GM21367 (cell line): ENCODE measurements at regions not wholly inside any gene's neighbourhood (a gene's known extent, or its start where the extent isn't known, plus 50 kb on each side); places are given as distances from the start of the nearest gene placed in this dataset.
"Not testable (repeated sequence)": the region's sequence is repeated elsewhere in the genome, so short reads cannot be mapped to it uniquely, and the experiment has no call there.

Source experiments
- ATAC-seq: cut with Tn5 transposase; IDR thresholded peaks from one replicate; pipeline ENCODE4 v1.9.1; 2021; ENCODE audit not compliant: unreplicated experiment

DNA sequence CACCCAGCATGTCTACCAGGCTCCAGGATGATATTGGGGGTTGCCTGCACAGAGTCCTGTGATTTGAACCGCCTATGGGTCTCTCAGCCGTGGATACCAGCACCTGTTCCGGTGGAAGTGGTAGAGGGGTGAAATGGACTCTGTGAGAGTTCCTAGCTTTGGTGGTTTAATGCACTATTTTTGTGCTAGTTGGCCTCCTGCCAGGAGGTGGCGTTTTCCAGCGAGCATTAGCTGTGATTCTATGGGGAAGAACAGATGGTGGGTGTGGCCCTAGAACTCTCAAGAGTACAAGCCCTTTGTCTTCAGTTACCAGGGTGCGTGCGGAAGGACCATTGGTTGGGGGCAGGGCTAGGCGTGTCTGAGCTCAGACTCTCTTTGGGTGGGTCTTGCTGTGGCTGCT is 316.9 kb upstream of the AMOT start:
- no peak for ATAC-seq

DNA sequence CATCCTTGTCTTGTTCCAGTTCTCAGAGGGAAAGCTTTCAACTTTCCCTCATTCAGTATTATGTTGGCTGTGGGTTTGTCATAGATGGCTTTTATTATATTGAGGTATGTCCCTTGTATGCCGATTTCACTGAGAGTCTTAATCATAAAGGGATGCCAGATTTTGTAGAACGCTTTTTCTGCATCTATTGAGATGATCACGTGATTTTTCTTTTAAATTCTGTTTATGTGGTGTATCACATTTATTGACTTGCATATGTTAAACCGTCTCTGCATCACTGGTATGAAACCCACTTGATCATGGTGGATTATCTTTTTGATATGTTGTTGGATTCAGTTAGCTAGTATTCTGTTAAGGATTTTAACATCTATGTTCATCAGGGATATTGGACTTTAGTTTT is 313.7 kb upstream of the AMOT start:
- not testable (repeated sequence) for ATAC-seq

DNA sequence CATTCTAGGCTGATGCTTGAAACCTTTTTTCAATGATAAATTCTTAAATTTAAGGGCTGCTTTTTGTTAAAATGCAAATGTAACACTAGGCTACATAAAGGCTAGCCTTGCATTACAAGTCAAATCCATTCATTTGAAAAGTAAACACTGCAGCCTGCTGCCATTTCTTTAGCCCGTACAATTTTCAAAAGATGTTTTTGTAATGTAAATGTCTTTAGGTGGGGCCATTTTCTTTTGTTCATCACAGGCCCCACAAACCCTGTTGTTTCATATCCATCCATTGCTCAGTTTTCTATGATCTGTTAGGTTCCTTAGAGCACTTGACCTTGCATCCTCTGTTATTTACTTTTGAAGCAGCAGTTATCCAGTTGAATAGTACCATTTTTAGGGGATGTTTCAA is 296.2 kb upstream of the AMOT start:
- ATAC-seq: no peak

DNA sequence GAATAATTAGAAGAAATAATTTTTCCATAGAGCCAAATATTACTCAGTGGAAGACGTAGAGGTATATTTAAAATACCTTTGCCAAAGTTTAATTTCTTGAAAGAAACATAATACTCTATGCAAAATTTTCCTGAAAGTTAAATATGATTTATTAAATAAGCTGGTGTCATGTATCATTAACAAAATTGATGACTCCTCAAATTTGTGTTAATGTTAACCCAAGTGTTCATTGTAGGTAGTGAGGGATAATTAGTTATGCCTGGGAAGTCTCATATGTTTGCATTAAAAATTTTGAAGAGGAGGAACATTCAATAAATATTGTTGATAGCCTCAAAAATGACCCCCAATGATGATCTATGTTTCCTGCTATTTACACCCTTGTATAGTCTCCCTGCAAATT is 292.7 kb upstream of the AMOT start:
- ATAC-seq: no peak

DNA sequence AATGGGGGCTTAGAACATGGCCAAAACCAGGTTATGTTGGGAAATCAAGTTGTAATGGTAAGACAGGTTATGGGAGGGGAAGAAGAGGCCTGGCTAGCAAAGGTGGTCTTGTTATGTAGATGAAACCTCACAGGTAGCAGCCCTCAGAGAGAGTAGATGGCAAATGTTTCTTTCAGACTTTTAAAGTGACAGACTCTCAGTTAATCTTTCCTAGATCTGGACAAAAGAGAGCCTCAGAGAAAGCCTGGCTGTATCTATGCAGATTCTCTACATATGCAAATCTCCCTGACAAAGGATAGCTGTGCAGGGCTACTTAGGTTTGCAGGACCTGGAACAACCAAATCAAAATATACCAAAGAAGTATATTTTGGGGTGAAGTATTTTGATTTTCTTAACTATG is 284.1 kb upstream of the AMOT start:
- no peak for ATAC-seq

DNA sequence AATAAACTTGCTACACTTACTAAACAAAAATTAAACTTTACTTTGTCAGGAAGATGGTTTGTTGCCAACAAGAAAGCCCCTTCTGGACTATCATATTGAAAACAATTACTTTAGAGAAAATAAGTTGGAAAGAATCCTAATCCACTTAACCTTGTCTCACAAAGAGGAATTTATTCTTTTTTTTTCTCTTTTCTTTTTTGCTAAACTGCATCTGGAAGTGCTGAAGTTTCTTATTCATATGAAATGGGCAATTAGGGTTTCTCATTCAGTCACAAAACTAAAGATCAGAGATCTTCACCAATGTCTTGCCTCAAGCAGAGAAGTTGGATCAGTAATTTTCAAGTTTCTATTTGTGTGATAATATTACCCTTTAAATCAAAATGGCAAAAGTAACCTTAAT is 234.9 kb upstream of the AMOT start:
- ATAC-seq: no peak

DNA sequence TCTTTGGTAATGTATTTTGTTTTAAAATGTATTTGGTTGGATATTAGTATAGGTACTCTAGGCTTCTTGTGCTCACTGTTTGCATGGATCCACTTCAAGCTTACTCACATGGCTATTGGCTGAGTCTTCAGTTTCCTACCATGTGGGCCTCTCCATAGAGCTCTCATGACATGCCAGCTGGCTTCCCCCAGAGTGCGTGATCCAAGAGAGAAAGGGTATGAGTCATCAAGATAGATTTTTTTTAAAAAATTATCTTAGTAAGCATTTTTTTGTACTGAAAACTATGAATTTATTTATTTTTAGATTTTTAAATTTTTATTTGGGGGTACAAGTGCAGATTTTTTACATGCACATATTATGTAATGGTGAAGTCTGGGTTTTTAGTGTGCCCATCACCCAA is 219.1 kb upstream of the AMOT start:
- no peak for ATAC-seq

DNA sequence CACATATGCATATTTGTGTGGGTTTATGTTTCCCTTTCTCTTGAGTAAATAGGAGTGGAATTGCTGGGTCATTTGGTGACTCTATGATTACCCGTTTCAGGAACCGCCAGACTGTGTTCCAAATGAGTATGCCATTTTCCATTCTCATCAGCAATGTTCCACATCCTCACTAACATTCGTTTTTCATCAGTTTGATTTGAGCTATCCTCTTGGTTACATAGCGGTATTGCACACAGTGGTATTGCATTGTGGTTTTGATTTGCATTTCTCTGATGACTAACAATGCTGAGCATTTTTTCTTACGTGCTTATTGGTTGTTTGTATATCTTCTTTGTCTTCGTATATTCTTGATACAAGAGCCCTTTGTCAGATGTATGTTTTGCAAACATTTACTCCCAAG is 218.0 kb upstream of the AMOT start:
- no peak for ATAC-seq

DNA sequence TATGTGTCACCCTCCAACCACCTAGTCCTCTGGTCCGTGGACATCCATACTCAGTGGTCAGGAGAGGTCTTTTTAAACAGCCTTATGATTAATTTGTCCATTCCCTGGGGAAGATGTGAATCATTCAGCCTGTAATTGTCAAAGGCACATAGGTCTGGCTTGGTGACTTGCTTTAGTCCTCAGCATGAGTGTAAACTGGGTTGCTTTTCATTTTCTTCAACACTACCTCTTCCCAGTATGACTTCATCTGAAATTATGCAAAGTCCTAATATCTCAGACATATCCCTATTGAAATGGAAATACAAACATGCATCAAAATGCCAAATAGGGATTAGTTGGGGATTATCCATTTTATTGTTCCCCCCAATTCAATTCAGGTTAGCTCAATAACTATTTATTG is 208.3 kb upstream of the AMOT start:
- ATAC-seq: no peak

DNA sequence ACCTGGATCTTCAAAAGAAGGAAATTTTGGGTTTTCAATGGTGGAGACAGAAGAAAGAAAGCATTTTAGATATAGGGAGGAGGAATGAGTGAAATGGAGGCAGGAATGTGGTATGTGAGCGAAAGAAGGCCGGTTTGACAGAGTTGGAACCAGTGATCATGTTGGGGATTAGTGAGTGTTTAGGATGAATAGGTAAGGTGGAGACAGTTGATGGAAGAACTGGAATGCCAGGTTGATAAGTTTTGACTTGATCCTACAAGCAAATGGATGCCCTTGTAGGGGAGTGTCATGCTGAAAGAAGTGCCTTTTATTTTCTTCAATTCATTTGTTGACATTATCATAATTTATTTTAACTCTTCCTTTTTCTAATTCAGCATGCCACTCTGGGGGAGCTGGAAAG is 207.8 kb upstream of the AMOT start:
- no peak for ATAC-seq

DNA sequence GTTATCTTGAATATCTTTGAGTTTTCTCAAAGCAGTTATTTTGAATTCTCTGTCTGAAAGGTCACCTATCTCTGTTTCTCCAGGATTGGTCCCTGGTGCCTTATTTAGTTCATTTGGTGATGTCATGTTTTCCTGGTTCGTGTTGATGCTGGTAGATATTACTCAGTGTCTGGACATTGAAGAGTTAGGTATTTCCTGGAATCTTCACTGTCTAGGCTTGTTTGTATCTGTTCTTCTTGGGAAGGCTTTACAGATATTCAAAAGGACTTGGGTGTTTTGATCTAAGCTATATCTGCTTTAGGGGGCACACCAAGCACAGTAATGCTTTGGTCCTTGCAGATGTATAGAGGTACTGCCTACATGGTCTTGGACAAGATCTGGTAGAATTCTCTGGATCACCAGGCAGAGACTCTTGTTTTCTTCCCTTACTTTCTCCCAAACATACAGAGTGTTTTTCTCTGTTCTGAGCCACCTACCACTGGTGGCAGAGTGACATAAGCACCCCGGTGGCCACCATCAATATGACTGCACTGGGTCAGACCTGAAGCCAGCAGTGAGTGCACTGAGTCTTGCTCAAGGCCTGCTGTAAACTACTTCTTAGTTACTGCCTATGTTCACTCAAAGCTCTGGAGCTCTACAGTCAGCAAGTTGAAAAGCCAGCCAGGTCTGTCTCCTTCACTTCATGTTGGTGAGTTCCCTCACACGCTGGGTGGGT is 193.5 kb upstream of the AMOT start:
- no peak for ATAC-seq

DNA sequence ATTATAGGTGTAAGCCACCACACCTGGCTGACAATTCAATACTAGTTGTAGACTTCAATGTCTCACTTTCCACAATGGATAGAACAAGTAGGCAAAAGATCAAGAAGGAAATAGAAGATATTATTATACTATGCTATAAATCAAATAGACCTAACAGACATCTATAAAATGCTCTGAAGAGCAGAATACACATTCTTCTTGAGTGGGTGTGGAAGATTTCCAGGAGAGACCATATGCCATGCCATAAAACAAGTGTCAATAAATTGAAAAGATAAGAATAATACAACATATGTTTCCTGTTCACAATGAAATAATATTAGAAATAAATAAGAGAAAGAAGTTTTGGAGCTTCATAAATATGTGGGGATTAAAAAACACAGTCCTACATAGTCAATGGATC is 179.3 kb upstream of the AMOT start:
- no peak for ATAC-seq

DNA sequence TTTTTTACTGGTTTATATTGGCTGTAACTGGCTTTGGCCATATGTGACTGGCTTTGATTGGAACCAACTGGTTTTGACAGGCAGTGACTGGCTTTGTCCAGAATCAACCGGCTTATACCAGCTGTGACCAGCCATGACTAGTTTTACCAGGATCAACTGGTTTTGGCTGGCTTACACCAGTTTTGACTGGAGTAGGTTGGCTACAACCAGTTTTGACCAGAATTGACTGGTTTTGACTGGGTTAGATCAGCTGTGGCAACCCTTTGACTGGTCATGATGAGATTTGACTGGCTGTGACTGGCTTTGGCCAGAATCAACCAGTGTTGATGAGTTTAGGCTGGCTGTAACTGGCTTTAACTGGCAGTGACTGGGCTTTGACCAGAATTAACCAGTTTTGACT is 169.2 kb upstream of the AMOT start:
- no peak for ATAC-seq

DNA sequence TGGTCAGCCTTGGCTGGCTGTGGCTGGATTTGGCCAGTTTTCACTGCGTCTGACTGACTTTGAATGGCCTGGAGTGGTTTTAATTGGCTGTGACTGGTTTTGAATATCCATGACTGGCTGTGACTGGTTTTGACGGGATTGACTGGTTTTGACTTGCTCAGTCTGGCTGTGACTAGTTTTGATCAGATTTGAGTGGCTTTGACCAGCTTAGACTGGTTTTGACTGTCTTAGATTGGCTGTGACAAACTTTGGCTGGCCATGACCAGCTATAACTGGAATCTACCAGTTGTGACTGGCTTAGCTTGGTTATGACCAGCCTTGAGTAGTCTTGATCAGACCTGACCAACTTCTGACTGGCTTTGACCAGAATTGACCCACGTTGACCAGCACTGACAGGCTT is 168.4 kb upstream of the AMOT start:
- ATAC-seq: no peak

DNA sequence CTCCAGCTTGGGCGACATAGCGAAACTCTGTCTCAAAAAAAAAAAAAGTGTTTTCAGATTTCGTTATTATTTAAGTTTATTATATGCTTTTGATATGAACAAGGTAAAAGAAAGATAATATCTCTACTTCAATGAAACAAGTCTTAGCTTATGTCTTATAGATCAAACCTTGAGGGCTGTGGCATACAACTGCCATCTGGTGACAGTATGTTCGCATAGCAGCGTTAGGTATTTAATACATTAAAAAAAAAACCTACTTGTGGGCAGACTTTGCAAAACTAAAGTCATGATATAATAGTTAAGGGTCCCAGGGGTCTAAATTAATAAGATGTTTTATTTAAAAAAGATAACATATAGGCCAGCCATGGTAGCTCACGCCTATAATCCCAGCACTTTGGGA is 161.2 kb upstream of the AMOT start:
- no peak for ATAC-seq

DNA sequence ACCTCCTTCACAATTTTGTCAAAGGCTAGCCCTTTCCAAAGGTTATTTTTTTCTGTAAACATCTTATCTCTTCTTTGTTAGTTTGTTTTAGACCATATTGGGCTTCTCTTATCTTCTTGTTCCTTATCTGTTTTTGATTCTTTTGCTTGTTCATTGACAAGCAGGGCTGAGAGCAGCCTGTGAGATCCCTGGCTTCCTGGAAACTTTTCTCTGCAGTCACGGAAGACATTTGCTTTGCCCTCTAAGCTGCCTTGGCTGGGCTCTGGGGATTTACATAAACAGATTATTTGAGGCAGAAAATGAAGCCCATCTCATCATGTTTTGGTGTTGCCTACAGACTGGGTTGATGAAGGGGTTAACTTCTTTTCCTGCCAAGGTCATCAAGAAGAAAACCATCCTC is 157.4 kb upstream of the AMOT start:
- ATAC-seq: no peak

DNA sequence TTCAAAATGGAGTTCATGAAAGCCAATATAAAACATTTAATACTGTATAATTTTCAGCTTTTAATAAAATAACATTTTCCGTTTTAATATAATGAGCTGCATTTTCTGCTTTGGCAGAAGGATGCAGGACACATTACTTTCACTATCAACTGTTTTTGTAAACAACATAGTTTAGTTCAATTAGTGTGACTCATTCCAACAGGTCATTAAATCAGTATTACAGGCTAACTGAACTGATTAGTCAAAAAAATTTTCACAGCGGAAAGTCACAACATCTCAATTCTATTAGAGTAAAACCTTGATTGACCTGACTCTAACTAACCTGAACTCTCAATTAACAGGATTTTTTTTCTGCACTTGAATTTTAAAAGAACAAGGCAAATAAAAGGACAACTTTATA is 151.2 kb upstream of the AMOT start:
- no peak for ATAC-seq

DNA sequence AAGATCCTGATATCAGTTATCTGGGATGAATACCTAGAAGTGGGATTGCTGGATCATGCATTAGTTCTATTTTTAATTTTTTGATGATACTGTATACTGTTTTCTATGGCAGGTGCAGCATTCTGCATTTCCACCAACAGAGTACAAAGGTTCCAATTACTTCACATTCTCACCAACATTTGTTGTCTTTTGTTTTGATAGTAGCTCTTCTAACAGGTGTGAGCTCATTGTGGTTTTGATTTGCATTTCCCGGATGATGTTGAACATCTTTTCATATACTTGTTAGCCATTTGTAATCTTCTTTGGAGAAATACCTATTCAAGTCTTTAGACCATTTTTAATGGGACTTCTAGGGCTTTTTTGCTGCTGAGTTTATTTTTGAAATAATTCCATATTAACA is 139.2 kb upstream of the AMOT start:
- ATAC-seq: no peak

DNA sequence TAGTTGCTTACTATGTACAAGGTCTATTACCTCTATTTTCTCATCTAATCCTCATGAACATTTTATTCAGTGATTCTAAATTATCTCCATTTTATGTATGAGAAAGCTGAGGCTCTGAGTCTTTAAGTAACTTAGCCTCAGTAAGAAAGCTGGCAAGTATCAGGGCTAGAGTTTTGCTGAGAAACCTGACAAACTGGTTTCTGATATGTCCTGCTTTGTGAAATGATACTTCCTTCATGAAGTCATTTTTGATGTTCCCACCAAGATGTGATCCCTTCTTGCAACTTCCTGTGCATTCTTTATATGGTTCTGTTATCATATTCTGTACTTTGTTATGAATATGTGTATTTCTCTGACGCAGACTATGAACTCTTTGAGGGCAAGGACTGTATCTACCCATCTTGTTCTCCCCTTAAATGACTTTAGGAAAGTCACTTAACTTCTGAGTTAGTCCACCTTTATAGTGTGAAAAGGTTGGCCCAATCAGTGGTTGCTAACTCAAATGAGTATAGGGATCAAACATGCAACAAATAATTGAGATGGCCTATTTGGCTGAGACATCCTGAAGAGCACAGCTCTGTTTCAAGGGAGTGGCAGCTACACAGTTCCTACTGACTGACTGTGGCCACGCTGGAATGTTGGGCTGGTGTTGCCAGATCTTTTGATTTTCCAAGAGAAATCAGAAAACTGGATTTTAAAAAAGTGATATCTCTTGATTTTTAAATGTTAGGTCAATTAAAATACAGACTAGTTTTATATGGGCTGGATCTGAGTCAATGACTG is 127.9 kb upstream of the AMOT start:
- no peak for ATAC-seq

DNA sequence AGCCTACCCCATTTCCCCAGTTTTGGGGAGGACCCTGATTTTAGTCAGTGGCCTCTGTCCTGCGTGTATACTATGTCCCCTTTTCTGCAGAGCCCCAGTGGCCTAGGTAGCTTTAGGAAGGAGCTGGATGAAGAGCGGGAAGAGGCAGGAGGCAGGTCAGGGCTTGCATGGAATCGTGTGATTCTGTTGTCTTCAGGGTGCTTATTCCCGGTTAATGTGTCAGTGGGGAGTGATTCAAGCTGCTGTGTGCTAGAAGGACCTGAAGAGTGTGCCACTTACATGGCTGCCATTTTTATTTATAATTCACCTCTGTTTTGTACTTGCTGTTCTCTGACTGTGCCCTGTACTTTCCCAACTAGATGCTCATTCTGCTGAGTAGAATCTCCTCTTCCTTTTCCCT is 127.3 kb upstream of the AMOT start:
- no peak for ATAC-seq

DNA sequence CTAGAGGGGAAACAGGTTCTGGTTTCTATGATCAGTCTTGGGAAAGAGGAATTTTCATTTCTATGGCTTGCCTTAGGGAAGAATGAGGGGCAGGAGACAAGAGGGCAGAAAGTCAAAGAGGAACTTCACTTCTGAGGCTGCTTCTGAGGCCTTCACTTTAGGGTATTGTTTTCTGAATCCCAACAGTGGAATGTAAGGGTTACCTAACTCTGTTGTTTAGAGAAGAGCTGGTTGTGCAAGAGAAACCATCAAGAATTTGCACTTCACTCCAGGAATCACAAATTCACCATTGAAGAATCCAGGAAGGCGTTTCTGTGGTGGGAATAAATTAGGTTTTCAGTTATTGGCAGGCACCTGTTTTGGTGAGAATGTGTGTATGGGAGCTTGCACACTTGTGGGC is 126.7 kb upstream of the AMOT start:
- ATAC-seq: no peak

DNA sequence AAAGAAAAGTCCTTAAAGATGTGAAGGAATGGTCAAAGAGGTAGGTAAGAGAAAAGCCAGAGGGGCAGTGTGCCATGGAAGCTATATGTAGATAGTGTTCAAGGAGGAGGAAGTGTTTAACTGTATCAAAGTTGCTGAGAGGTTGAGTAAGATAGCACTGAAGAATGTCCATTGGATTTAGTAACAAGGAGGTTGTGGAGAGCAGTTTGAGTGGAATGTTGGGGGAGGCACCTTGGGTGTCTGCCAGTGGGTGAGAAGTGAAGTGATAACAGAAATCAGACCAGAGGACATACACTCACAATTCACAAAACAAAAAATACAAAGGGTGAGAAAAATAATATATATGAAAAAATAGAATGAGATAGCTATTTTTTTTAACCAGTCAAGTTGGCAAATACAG is 121.3 kb upstream of the AMOT start:
- ATAC-seq: no peak
